CD4-positive, alpha-beta T cell (primary cell): ENCODE measurements at regions not wholly inside any gene's neighbourhood (a gene's known extent, or its start where the extent isn't known, plus 50 kb on each side); places are given as distances from the start of the nearest gene placed in this dataset.
A peak's percentile ranks its signal among the peaks of the same experiment; 100 is the strongest.

ENCODE experiments used
- ATAC-seq: fragments of 200-7000 bp; cut with Tn5 transposase; one replicate; pipeline ENCODE4 v1.10.0; 2022; ENCODE audit warnings: mild to moderate bottlenecking; ENCODE audit not compliant: poor library complexity
- CTCF ChIA-PET: fragments of 350-600 bp; sonication (Branson Sonifier 250); formaldehyde crosslinking; loops from one replicate; lab custom pipeline; 2021; ENCODE audit warnings: antibody characterized with exemption, inconsistent platforms; lab: Charles Lee
- POLR2A ChIA-PET: fragments of 350-600 bp; sonication (Branson Sonifier 250); formaldehyde crosslinking; loops from one replicate; lab custom pipeline; 2021; ENCODE audit warnings: antibody characterized with exemption, inconsistent platforms; lab: Charles Lee
- DNase-seq, 14 experiments: peaks; one replicate each; pipeline ENCODE4 v3.0.0-alpha.2; 2013 to 2020; ENCODE audit warnings: mixed read lengths in 2 of 14
- H3K27ac ChIP-seq, 2 donors: one replicate each; pipeline versions ENCODE4 v1.5.1 to v1.7.0; 2013; ENCODE audit warnings: low read length in 2 of 2, low read depth in 1 of 2, mild to moderate bottlenecking in 1 of 2
- H3K27me3 ChIP-seq, 2 experiments: 1 replicate in 1 of 2; 2 replicates in 1 of 2; pipeline versions ENCODE4 v1.6.1 to v1.7.0; 2013; ENCODE audit warnings: low read length in 2 of 2, control low read depth in 1 of 2, mild to moderate bottlenecking in 1 of 2, moderate library complexity in 1 of 2; ENCODE audit not compliant: insufficient read depth in 2 of 2, control insufficient read depth in 1 of 2
- H3K36me3 ChIP-seq: one replicate; pipeline ENCODE4 v1.6.1; 2013; ENCODE audit warnings: low read length, control low read depth; ENCODE audit not compliant: insufficient read depth
- H3K4me1 ChIP-seq: one replicate; pipeline ENCODE4 v1.6.1; 2013; ENCODE audit warnings: low read length, control low read depth; ENCODE audit not compliant: insufficient read depth
- H3K4me3 ChIP-seq: one replicate; pipeline ENCODE4 v1.5.1; 2013; ENCODE audit warnings: mild to moderate bottlenecking, low read length, moderate library complexity
- H3K9me3 ChIP-seq, 2 experiments: 1 replicate in 1 of 2; 2 replicates in 1 of 2; pipeline versions ENCODE4 v1.6.1 to v1.7.0; 2013; ENCODE audit warnings: low read length in 2 of 2, mild to moderate bottlenecking in 2 of 2, control low read depth in 1 of 2, moderate library complexity in 1 of 2; ENCODE audit not compliant: control insufficient read depth in 1 of 2, insufficient read depth in 1 of 2
- H3K27ac Mint-ChIP-seq: one replicate; pipeline ENCODE4 v1.8.0; 2020; ENCODE audit warnings: mixed read lengths
- H3K27me3 Mint-ChIP-seq: one replicate; pipeline ENCODE4 v1.8.0; 2021; ENCODE audit warnings: mixed read lengths
- H3K36me3 Mint-ChIP-seq: one replicate; pipeline ENCODE4 v1.8.0; 2021; ENCODE audit warnings: low read depth, mixed read lengths
- H3K4me1 Mint-ChIP-seq: one replicate; pipeline ENCODE4 v1.8.0; 2021; ENCODE audit warnings: low read depth, mixed read lengths
- H3K4me3 Mint-ChIP-seq: one replicate; pipeline ENCODE4 v1.8.0; 2020; ENCODE audit warnings: mild to moderate bottlenecking, mixed read lengths
- H3K9me3 Mint-ChIP-seq: one replicate; pipeline ENCODE4 v1.8.0; 2020; ENCODE audit warnings: mixed read lengths
- intact Hi-C, 2 experiments: fragments of 100-400 bp; cut with DNase I in 1 of 2; cut with micrococcal nuclease in 1 of 2; formaldehyde crosslinking; loops; one replicate each; pipeline versions ENCODE4 v1.15.1 to v1.9.0; 2023 to 2025; cut with DNase I, micrococcal nuclease
- TF ChIP-seq, protein P1 (sequence below): fragments of 200-600 bp; IDR thresholded peaks from one replicate; pipeline ENCODE4 v1.8.0; 2022; ENCODE audit warnings: antibody characterized with exemption, mild to moderate bottlenecking

DNA sequence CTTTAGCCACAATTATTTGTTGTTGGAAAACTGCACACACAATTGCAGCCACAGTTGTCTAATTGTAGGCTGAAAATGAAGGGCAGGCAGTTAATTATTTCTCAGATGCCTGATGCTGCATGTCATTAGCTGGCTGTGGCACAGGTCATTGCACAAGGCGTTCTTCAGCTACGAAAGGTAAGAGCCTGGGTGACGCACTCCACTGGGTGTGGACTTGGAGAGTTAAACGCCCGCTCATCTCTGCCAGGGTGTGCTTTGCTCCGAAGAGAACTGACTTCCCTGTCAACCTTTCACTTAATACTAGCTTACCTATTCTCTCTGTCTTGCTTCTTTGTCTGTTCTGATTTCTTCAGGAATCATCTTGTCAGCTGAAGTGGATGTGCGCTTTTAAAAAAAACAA is 91.4 kb upstream of the CPM start:
- Mint-ChIP-seq H3K27ac (no peak overlapping the region), H3K27me3 (peaks cover 5% of the 10 kb centered on the region), H3K9me3 (no peaks in the 10 kb centered on the region), H3K36me3 (no peaks in the 10 kb centered on the region), H3K4me1 (no peaks in the 10 kb centered on the region), H3K4me3 (no peak overlapping the region)
- H3K9me3 ChIP-seq, result no peaks in the 10 kb centered on the region
- H3K27me3 ChIP-seq, result no peaks in the 10 kb centered on the region
- no peaks in the 10 kb centered on the region for H3K36me3 ChIP-seq
- H3K4me3 ChIP-seq, result no peak overlapping the region
- TF ChIP-seq, protein P1, sequence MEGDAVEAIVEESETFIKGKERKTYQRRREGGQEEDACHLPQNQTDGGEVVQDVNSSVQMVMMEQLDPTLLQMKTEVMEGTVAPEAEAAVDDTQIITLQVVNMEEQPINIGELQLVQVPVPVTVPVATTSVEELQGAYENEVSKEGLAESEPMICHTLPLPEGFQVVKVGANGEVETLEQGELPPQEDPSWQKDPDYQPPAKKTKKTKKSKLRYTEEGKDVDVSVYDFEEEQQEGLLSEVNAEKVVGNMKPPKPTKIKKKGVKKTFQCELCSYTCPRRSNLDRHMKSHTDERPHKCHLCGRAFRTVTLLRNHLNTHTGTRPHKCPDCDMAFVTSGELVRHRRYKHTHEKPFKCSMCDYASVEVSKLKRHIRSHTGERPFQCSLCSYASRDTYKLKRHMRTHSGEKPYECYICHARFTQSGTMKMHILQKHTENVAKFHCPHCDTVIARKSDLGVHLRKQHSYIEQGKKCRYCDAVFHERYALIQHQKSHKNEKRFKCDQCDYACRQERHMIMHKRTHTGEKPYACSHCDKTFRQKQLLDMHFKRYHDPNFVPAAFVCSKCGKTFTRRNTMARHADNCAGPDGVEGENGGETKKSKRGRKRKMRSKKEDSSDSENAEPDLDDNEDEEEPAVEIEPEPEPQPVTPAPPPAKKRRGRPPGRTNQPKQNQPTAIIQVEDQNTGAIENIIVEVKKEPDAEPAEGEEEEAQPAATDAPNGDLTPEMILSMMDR, result no peak
- CTCF ChIA-PET, result no interaction called here
- POLR2A ChIA-PET, result no interaction called here
- H3K4me1 ChIP-seq, result no peaks in the 10 kb centered on the region
- no peak for ATAC-seq
- intact Hi-C loops, result no loop called here
- H3K27ac ChIP-seq, result no peak overlapping the region
- no peak for DNase-seq

DNA sequence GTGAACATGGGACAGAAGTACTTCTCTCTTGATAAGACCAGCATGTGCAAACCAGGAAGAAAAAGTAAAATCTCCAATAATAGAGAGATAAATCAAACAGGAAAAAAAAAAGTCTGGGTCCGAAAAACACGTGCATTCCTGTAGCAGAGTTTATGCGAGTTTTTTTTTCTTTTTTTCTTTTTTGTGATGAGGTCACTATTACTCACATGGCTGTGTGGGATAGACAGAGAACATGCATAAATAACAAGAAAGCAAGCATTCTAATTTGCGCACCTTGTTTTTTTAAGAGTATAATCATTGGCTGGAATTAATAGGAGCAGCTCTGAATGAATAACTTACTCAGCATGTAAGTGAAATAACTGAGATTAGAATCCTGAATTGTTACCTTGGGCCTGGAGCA is 91.9 kb upstream of the CPM start:
- no peak for ATAC-seq
- H3K36me3 Mint-ChIP-seq, result no peaks in the 10 kb centered on the region
- TF ChIP-seq, protein P1, result no peak

DNA sequence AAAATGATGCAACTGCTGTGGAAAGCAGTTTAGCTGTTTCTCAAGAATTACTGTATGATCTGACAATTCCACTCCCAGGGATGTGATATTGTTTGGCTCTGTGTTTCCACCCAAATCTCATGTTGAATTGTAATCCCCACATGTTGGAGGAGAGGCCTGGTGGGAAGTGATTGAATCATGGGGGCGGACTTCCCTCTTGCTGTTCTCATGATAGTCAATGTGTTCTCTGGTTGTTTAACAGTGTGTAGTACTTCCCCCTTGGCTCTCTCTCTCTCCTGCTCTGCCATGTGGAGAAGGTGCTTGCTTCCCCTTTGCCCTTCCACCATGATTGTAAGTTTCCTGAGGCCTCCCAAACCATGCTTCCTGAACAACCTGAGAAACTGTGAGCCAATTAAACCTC is 93.4 kb upstream of the CPM start:
- Histone ChIP-seq H3K9me3 (no peaks in the 10 kb centered on the region), H3K27me3 (no peaks in the 10 kb centered on the region), H3K36me3 (no peaks in the 10 kb centered on the region), H3K4me3 (no peak overlapping the region), H3K27ac (no peak overlapping the region), H3K4me1 (no peaks in the 10 kb centered on the region)
- CTCF ChIA-PET, result no interaction called here
- Mint-ChIP-seq H3K4me3 (no peak overlapping the region), H3K27ac (no peak overlapping the region), H3K4me1 (no peaks in the 10 kb centered on the region), H3K27me3 (peaks cover 5% of the 10 kb centered on the region), H3K36me3 (no peaks in the 10 kb centered on the region), H3K9me3 (no peaks in the 10 kb centered on the region)
- TF ChIP-seq, protein P1, result no peak
- DNase-seq (peak in 2 of 14 experiments; percentile 5 to 25), ATAC-seq (no peak)
- intact Hi-C loops, result no loop called here
- POLR2A ChIA-PET, result no interaction called here

More for the DNA sequence above, 91.9 kb upstream of the CPM start:
- H3K36me3 ChIP-seq, result no peaks in the 10 kb centered on the region
- H3K9me3 ChIP-seq, result no peaks in the 10 kb centered on the region
- H3K4me1 ChIP-seq, result no peaks in the 10 kb centered on the region
- no peak overlapping the region for H3K4me3 ChIP-seq
- H3K27me3 Mint-ChIP-seq, result peaks cover 5% of the 10 kb centered on the region
- no peaks in the 10 kb centered on the region for H3K9me3 Mint-ChIP-seq
- ChIA-PET POLR2A (no interaction called here), CTCF (no interaction called here)
- H3K27me3 ChIP-seq, result no peaks in the 10 kb centered on the region
- DNase-seq, result no peak
- H3K4me3 Mint-ChIP-seq, result no peak overlapping the region
- H3K27ac ChIP-seq, result no peak overlapping the region
- intact Hi-C loops, result no loop called here
- H3K4me1 Mint-ChIP-seq, result no peaks in the 10 kb centered on the region
- H3K27ac Mint-ChIP-seq, result no peak overlapping the region
